ENCODE measurements at regions not wholly inside any gene's neighbourhood (a gene's known extent, or its start where the extent isn't known, plus 50 kb on each side); places are given as distances from the start of the nearest gene placed in this dataset.

DNA sequence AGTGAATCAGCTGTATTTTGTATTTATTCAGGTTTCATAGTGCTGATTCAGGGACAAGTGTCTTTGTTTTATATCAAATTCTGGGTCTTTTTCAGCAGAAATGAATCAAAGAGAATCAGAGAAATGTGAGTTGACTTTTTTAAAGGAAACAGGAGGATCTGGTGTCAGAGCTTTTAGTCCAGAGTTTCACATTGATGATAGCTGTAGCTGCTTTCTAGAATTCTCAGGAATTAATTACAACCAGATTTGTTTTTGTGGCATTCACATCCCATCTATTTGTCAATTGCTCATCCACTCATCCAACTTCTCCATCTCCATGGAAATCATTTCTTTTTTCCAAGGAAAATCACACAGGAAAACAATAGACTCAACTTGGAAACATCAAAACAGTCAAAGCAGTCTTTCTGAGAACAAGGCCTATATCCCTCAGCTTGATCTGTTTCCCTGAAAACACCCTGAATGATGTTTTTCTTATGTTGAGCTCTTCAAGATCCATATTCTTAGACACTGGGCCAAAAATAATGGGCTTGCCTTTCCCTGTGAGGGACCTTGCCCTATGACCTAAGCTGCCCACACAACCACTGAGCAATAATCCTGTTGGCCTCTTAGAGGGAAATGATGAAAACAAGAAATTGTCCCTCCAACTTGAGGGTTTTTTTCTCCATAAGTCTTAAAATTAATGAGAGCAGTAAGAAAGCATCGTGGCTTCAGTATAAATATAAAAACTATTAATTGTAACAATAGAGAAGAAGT, 249.5 kb upstream of the FN1 start:
- DNase-seq, result no peak

DNA sequence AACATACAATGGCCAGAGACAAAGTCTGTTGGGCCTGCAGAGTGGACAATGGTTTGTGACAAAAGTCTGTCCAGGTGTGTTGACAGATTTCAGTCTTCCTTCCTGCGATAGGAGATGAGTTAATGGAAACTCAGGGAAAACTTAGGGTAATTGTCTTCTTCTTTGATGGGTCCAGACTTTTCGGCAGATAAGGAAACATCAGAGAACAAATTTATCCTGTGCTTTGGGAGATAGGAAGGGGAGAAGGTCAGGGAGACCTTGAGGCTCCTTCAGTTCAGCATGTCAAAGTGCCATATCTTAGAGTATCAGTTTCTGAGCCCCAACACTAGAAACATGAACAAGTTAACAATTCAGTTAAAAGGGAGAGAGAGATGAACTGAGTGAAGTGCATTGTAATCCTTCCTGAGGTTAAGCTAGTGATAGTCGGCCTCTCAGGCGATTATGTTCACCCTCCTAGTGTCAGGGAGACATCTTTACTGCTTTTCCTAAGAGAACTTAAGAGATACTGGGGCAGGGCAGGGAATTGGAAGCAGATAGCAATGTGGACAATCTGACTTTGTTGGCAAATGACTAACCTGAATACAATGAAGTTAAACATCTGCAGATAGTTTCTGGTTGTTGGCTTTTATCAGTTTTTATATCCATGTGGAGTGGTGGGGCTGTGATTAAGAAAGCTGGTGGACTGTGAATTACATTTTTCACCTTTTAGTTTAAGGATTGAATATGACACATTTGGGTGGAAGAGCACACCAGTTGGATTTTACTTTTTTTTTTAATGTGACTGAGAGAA, 248.8 kb upstream of the FN1 start:
- no peak for DNase-seq

DNA sequence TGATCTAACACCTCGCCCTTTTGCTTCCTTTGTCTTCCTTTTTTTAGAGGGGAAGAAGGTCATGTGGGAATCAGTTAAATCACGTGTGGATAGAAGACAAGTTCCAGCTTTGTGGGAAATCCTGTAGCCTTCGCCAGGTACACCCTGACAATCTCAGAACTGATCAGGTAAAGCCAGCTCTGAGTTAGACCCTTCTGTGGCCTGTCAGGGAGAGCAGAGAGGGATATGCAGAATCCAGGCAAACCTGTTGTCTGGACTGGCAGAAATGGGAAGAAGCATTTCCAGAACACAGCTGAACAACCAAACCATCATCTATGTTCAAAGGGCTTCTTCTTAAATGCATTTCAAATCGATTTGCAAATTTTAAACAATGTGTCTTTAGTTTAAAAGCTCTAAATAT, 247.4 kb upstream of the FN1 start:
- no peak for DNase-seq

DNA sequence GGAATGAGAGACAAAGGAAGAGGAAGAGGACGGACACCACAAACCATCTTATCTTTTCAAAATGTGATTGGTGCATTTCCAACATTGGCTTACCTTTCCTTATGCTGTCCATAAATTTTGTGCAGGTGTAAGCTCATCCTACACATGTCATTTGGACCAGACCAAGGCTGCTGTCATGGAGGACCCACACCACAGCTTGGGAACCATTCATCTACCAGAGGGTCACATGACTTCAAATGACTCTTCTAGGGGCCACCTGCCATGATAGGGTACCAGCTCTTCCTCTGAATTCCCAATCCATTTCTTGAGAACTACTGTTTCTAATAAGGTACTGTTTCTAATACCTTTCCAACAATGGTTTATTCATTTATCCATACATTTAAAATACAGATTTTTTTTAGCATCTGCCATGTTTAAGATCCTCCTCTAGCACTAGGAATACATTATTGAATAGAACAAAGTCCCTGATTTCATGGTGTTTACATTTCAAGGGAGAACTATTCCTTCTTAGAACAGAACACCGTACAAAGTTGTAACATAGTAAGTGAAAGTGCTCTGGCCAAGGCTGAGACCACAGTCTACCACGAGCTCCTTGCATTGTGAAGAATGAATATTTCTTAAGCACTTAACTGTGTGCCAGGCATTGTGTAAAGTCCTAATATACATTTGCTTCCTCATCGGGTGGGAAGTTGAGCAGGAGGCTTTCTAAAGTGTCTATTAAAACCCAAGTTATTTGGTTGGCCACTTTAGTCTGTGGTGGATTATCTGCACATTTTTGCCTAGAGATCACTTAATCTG, 246.1 kb upstream of the FN1 start:
- DNase-seq, result no peak

DNA sequence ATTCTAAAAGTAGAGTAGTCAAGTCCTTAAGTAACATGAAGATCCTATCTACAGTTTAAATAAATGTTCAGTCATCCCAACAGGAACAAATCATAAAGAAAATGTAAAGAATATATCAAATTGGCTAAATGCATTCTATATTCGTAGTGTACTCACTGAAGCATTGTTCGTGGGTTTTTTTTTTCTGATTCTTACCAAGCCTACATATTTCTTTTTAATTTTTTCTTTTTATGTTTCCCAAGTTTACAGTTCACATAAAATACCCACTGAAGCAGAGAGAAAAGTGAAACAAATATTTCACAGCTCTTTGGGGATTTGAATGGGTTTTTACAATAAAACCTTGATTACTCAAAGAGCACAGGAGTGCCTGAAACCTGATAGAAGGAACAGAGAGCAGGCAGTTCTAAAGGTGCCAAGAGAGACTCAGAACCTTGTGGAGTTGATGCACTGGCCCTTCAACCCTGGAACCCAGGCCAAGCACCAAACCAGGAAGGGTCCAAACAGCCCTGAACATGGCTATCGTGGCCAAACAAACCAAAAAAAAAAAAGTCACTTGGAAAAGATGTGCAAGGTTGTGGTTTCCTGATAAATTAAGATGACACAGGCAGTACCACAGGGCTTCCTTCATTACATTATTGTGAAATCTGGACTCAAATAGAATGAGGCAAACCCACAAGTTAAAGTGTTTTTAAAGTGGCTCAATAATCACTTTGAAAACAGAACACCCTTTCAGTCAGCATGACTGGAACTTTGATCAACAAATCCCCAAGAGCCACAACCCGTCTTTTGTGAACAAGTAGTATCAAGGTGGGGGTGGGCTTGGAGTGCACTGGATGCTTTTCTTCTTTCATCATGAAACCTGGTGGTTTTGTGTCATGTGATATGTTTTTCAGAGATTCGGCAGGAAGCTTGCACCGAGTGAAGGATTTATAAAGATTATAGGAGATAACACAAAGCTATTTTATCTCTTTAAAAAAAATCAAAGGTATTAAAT, 245.0 kb upstream of the FN1 start:
- DNase-seq, result no peak

DNA sequence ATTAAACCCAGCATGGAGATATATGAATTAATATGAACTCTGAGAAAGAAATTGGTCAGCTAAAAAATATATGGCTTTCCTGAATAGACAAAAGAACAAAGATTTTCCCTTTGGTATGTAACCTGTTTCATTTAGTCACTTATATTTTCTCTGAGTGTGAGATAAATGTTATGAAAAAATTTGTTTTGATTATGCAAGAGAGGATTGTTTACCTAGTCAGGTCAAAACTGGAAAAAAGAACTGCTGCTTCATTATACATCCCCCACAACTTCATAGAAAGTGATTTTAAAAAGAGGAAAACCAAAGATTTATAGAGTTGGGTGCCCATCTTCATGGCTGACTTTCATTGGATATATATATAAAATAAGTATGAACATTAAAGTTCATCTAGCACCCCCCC, 242.2 kb upstream of the FN1 start:
- DNase-seq, result no peak

DNA sequence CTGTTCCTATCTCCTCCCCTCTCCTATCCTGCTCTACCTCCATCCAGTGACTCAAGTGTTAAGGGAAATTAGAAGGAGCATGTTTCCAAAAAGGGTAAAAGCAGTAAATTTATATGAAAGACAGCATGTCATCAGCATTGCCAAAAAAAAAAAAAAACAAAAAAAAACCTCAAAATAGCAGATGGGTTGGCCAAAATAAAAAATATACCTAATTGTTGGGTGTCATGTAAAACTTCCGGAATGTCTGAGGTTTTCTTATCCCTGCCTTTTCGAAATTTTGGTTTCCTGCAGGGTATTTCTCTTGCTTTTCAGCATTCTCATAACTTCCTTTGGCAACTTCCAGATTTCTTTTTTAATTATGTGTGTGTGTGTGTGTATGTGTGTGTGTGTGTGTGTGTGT, 241.6 kb upstream of the FN1 start:
- DNase-seq, result no peak

DNA sequence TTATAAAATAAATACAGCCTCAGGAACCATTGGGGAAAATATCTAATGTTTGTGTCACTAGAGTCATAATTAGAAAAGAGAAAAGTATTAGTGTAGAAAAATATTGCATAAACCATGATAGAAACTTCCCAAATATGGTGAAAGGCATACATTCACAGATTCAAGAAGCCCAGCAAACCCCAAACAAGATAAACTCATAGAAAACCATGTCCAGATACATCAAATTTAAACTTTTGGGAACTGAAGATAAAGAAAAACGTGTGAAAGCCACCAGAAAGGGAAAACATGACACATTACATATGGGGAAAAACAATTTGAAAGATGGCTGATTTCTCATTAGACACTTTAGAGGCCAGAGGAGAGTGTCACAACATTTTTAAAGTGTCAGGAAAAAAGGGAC, 236.5 kb upstream of the FN1 start:
- DNase-seq, result no peak

DNA sequence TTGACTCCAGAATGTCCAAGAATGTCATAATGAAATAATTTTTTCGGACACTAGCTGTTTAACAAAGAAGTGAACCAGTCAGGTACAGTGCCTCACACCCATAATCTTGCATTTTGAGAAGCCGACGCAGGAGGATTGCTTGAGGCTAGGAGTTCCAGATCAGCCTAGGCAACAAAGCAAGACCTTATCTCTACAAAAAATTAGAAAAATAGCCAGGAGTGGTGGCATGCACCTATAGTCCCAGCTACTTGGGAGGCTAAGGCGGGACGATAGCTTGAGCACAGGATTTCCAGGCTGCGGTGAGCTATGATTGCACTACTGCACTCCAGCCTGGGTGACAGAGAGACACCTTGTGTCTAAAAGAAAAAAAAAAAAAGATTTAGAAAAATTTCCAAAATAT, 235.8 kb upstream of the FN1 start:
- no peak for DNase-seq

DNA sequence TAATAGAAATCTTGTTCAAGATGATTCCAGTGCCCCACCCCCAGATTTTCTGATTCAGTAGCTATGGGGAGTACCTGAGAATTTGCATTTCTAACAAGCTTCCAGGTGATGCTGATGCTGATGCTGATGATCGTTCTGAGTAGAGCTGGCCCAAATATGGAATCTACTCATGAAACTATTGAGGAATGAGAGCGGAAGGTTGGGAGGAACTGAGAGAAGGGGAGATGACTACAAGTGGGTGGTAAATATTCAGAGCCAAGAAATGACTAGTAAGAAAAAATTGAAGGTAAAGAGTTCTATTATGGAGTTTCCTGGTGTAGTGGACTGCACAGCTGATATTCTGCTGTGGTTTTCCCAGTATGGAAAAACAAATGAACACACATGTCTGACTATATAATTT, 235.4 kb upstream of the FN1 start:
- DNase-seq, result no peak

DNA sequence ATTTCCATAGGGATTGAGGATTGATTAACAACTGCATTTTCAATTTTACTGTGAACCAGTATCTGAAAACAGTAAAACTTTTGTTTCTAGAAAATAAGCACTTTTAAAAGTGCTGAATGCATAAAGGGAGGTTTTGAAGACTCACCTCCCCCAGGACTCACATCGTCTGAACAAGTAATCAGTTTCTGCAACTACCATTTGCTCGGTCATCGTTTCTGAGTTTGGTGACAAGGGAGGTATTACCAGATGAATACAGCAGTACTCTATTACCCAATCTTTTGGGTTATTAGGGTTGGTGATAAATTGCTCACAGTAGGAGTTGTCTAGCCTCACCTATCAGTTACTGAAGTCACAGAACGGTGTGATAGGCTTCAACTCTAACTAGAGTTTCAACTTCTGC, 234.5 kb upstream of the FN1 start:
- no peak for DNase-seq

DNA sequence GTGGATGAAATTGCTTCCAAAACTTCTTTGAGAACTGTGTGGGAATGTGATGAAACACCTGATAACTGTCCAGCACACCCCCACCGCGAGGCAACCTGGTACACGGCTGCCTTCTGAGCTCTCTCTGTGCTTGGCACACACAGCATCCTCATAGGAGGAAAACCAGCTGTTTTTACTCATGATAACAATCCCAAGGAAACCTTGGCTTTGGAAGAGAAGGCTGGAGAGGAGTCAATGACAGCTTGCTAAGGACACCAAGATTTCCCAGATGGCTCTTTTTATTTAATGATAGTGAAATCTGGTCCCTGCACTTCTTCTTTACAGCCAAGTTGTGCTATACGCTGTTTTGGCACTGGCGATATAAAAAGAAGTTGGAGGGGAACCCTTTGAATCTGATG, 232.5 kb upstream of the FN1 start:
- peak; percentile 40 for DNase-seq

DNA sequence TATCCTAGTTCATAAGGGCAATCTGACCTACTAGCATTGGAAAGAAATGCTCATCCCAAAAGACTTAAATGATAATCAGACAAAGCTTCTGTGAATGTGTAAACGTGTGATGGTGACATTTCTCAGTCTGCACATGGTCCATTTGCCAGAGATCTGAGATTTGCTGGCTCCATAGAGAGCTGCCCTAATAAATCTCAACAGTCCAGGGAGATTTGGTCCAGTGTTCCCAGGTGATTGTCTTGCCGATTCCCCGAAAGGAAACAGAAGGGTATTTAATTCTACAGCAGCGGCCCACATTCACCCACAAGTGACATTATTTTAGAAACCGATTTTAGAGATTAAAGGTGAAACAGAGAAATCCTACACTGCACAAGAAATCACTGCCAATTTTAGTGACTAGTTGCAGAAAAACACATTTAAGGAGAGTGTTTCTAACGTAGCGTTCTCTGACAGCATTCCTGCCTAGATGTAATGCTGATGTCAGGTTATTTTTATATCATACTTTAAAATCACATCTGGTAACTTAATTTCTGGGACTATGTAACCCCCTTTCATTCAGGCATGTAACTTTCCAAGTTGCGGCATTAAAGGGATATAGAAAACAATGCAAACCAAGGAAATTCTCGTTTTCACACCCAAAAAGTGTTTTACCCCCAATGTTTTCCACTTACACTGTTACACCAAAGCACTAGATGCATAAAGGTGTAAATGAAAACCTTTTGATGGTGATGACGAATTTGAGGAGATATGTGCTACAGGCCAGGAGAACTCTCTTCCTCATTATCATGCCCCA, 231.9 kb upstream of the FN1 start:
- no peak for DNase-seq

DNA sequence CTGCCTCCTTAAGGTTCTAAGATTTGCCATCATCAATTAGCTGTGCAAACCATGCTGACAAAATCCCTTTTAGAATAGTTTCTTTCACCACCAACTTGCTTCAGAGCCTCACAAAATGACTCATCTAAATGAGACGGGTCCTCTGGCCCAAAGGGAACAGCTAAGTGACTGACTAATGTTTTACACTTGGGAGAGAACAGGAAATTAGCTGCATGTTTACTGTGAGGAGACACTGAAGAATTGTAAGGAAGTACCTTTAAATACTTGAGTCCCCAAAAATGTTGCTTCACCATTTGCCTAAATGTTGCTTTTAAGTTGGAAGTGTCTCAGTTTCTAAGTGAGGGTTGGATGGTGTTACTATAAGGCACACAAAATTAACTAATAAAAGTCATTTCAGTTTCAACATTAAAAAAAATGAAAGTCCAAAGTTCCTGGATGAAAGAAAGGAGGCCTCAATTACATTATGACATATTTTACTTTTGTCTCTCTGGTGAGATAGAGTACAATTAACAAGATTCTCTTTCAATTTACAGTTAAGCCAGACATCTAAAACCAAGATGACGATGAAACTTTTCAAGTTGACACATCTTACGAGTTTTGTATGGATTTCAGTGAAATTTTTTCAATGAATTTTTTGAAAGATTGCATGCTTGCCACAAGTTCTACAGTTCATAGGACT, 229.1 kb upstream of the FN1 start:
- DNase-seq, result no peak

DNA sequence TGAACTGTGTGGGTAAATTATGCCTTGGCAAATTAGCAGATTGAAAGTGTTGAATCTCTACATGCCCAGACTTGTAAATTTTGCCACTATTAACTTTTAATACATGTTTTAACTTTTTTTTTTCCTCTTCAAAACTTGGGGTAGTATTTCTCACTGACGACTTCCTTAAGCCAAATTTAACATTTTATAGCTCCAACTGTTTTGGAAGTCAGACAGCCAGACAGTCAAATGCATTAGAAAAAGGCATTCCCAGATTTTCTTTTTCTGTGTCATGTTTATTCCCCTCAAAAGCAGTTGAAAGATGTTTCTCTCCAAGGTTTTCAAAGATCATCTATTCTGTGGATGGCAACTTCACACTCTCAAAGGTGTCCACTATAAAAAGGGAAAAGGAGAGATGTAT, 226.8 kb upstream of the FN1 start:
- no peak for DNase-seq

DNA sequence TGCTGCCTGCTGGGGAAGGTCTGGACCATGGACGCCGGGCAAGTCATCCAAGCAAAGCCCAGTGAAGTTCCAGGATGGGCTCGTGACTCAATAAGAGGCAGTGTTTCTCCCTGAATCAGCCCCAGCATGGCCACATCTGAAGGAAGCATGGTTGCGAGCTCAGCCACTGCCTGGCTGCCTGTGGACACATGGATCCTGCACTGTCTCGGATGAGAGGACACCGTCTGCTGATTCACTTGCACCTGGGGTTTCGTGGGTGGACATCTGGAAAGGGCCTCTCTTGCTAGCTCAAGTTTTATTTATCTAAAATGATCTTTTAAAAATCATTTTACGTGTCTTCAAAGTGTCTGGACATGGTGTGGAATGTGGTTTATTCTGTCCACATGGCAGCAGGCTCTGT, 224.8 kb upstream of the FN1 start:
- DNase-seq, result no peak

DNA sequence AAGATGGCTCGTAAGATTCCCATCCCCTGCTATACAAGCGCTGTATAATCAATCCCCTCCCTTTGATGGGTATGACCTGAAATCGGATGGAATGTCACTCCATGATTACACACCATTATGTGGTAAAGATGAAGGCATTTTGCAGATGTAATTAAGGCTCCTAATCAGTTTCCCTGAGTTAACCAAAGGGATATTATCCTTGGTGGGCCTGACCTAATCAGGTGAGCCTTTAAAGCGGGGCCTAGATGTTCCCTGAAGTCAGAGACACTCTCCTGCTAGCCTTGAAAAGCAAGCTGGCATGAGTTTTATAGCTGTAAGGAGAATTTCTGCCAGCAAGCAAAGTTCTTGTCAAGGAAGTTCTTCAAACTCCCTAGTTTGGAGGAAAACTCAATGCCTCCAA, 223.8 kb upstream of the FN1 start:
- DNase-seq, result no peak

DNA sequence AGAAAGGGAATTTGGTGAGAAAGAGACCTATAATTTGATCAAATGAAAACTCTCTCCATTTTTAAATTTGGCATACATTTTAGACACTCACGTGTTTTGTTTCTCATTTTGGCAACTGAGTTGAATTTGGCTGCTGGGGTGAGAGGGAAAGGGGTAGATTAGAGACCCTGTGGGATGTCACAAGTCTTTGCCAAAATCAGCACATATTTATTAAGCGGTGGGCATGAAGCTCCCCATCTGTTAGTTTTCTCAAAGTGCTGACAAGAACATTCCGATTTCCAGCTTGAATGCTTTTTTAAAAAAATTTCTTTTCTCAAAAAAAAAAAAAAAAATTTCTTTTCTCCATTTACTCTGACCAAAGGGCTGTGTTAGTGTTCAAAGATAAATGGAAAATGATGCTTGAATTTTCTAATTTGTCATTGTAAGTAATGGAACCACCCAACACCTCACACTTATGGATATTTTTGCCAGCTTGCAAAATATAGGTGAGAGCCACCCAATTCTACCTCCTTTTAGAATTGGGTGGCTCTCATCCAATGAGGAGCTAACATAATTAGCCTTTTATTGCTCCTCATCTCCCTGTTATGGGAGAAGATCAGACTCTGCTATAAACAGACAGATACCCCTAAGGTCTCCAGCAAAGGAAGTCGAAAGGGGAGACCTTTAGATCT, 222.9 kb upstream of the FN1 start:
- DNase-seq, result no peak

DNA sequence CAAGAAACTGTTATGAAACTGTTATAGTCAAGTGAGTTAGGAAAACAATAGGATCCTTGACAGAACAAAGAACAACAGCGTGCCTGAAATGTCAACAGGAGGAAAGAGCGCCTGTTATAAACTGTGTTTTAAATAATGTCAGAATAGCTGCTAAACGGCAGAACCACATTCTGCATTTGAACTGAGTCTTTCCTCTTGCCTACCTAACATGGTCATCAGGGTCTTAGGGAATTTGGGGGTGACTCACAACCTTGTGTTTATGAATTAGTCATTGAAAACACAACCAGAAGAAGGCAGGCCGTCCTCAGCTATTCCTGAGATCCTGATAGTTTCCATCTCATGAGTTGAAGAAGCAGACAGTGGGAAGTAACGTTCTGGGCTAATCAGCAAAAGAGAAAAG, 222.0 kb upstream of the FN1 start:
- DNase-seq, result no peak

All from occipital lobe (tissue), 1 donor.